ENCODE measurements at regions not wholly inside any gene's neighbourhood (a gene's known extent, or its start where the extent isn't known, plus 50 kb on each side); places are given as distances from the start of the nearest gene placed in this dataset.

DNA sequence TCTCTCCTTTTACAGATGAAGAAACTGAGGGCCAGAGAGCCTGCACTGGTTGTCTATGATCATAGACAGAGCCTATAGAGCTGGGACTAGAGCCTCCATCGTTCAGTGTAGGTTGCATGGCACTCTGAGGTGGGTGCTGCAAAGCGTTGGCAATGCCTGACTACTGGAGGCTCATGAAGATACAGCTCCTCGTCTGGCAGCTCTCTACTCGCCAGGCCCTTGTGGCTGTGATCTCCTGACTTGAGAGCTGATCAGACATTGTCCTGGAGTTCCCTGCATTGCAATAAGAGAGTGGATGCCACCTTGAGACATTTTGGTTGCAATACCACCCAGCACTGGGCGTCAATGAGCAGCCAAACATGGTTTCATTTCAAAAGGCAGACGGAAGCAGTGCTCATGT is 270.1 kb upstream of the ARID1B start:
- no peak overlapping the region for H3K4me3 ChIP-seq (ENCODE audit: low read length)
- no peaks in the 10 kb centered on the region for H3K9me3 ChIP-seq (ENCODE audit: insufficient read depth, low read length)
- no peaks in the 10 kb centered on the region for H3K79me2 ChIP-seq (ENCODE audit: low read length)
- H2AFZ ChIP-seq (ENCODE audit: low read depth, low read length): no peak overlapping the region
- H4K20me1 ChIP-seq (ENCODE audit: insufficient read depth, low read length): no peaks in the 10 kb centered on the region
- TF ChIP-seq, protein P1, sequence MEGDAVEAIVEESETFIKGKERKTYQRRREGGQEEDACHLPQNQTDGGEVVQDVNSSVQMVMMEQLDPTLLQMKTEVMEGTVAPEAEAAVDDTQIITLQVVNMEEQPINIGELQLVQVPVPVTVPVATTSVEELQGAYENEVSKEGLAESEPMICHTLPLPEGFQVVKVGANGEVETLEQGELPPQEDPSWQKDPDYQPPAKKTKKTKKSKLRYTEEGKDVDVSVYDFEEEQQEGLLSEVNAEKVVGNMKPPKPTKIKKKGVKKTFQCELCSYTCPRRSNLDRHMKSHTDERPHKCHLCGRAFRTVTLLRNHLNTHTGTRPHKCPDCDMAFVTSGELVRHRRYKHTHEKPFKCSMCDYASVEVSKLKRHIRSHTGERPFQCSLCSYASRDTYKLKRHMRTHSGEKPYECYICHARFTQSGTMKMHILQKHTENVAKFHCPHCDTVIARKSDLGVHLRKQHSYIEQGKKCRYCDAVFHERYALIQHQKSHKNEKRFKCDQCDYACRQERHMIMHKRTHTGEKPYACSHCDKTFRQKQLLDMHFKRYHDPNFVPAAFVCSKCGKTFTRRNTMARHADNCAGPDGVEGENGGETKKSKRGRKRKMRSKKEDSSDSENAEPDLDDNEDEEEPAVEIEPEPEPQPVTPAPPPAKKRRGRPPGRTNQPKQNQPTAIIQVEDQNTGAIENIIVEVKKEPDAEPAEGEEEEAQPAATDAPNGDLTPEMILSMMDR (IDR thresholded peaks at IDR 0.05; ENCODE audit: low read depth, low read length): no peak
- TF ChIP-seq EZH2phosphoT487 (IDR thresholded peaks at IDR 0.05; ENCODE audit: low read depth): no peak
- no peak overlapping the region for H3K9ac ChIP-seq (ENCODE audit: low read length)
- no peak overlapping the region for H3K27ac ChIP-seq (ENCODE audit: low read length)
- H3K36me3 ChIP-seq (replicated peaks; ENCODE audit: low read depth, low read length): no peaks in the 10 kb centered on the region
- H3K4me1 ChIP-seq (ENCODE audit: low read length): no peaks in the 10 kb centered on the region
- H3K27me3 ChIP-seq (ENCODE audit: low read depth, low read length): no peaks in the 10 kb centered on the region
- H3K4me2 ChIP-seq (ENCODE audit: low read length): no peak overlapping the region

DNA sequence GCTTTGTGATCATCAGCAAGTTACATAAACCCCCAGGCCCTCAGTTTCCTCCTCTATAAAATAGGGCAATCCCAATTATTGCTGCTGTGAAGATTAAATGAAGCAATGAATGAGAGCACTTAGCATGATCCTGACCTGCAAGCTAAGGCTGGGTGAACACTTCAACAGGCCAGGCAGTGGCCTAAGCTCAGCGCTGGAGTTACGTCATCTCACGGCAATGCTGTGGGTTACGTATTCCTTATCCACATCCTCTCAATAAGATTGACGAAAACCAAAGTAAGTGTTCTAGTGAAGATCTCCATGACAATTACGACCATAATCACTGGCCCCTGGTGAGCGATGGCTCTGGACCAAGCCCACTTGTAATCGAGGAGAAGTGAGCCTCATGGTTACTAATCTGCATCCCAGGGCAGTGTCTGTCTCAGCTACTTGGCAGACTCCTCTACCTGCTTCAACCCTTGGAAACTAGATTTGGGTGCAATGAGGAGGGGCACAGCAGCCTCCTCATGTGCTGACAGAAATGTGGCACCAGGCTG is 274.1 kb upstream of the ARID1B start:
- H3K4me3 ChIP-seq (ENCODE audit: low read length): no peak overlapping the region
- H3K4me2 ChIP-seq (ENCODE audit: low read length): no peak overlapping the region
- no peak overlapping the region for H2AFZ ChIP-seq (ENCODE audit: low read depth, low read length)
- H3K79me2 ChIP-seq (ENCODE audit: low read length): no peaks in the 10 kb centered on the region
- no peak for TF ChIP-seq EZH2phosphoT487 (IDR thresholded peaks at IDR 0.05; ENCODE audit: low read depth)
- TF ChIP-seq, protein P1 (IDR thresholded peaks at IDR 0.05; ENCODE audit: low read depth, low read length): no peak
- no peaks in the 10 kb centered on the region for H3K27me3 ChIP-seq (ENCODE audit: low read depth, low read length)
- no peaks in the 10 kb centered on the region for H3K4me1 ChIP-seq (ENCODE audit: low read length)
- H3K27ac ChIP-seq (ENCODE audit: low read length): no peak overlapping the region
- no peaks in the 10 kb centered on the region for H3K9me3 ChIP-seq (ENCODE audit: insufficient read depth, low read length)
- no peaks in the 10 kb centered on the region for H3K36me3 ChIP-seq (replicated peaks; ENCODE audit: low read depth, low read length)
- no peaks in the 10 kb centered on the region for H4K20me1 ChIP-seq (ENCODE audit: insufficient read depth, low read length)
- H3K9ac ChIP-seq (ENCODE audit: low read length): no peak overlapping the region

DNA sequence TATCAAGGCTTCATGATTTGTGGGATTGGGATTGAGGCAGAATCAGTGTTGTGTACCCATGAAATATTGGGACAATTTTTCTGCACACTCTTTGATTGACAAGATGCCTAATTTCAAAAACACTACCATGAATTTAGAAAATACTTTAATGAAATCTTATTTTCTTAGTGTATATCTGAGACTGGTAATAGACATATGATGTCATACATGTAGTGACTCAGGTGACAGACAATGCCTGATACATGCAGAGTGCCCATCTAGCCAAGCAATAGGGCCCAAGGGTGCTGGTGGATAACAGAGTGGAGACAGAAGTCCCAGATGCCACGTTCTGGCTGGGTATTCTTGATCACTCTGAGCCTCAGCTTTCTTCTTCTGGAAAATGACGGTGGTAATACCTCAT is 279.6 kb upstream of the ARID1B start:
- H3K4me3 ChIP-seq (ENCODE audit: low read length): no peak overlapping the region
- no peaks in the 10 kb centered on the region for H3K9me3 ChIP-seq (ENCODE audit: insufficient read depth, low read length)
- no peak overlapping the region for H3K27ac ChIP-seq (ENCODE audit: low read length)
- H3K9ac ChIP-seq (ENCODE audit: low read length): no peak overlapping the region
- TF ChIP-seq, protein P1 (IDR thresholded peaks at IDR 0.05; ENCODE audit: low read depth, low read length): no peak
- no peak for TF ChIP-seq EZH2phosphoT487 (IDR thresholded peaks at IDR 0.05; ENCODE audit: low read depth)
- no peaks in the 10 kb centered on the region for H4K20me1 ChIP-seq (ENCODE audit: insufficient read depth, low read length)
- H3K4me2 ChIP-seq (ENCODE audit: low read length): no peak overlapping the region
- no peaks in the 10 kb centered on the region for H3K79me2 ChIP-seq (ENCODE audit: low read length)
- H3K36me3 ChIP-seq (replicated peaks; ENCODE audit: low read depth, low read length): no peaks in the 10 kb centered on the region
- H2AFZ ChIP-seq (ENCODE audit: low read depth, low read length): no peak overlapping the region
- H3K27me3 ChIP-seq (ENCODE audit: low read depth, low read length): no peaks in the 10 kb centered on the region
- H3K4me1 ChIP-seq (ENCODE audit: low read length): no peaks in the 10 kb centered on the region

DNA sequence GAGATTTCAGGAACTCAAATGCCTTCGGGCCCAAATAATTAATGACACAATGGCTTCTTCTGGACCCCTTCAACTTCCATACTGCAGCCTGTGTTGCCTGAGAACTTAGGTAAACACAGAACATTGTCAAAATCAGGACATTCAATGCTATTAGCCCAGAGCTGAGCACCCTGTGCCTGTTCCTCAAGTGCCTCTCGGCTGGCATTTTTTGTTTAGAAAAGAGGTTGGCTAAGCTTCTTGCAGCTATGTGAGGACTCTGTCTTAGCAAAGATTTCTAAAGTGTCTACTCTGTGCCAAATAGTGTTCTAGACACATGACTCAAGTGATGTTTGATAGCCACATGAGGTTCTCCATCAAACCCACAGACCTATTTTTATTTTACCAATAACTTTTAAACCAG is 289.3 kb upstream of the ARID1B start:
- Histone ChIP-seq H3K79me2 (ENCODE audit: low read length) (no peaks in the 10 kb centered on the region), H3K27me3 (ENCODE audit: low read depth, low read length) (no peaks in the 10 kb centered on the region), H4K20me1 (ENCODE audit: insufficient read depth, low read length) (no peaks in the 10 kb centered on the region), H3K9ac (ENCODE audit: low read length) (no peak overlapping the region), H3K4me3 (ENCODE audit: low read length) (no peak overlapping the region), H3K9me3 (ENCODE audit: insufficient read depth, low read length) (no peaks in the 10 kb centered on the region), H3K4me1 (ENCODE audit: low read length) (no peaks in the 10 kb centered on the region), H3K4me2 (ENCODE audit: low read length) (no peak overlapping the region), H3K27ac (ENCODE audit: low read length) (no peak overlapping the region), H2AFZ (ENCODE audit: low read depth, low read length) (no peak overlapping the region), H3K36me3 (replicated peaks; ENCODE audit: low read depth, low read length) (no peaks in the 10 kb centered on the region)
- TF ChIP-seq, protein P1 (IDR thresholded peaks at IDR 0.05; ENCODE audit: low read depth, low read length): no peak
- TF ChIP-seq EZH2phosphoT487 (IDR thresholded peaks at IDR 0.05; ENCODE audit: low read depth): no peak
